NCI-H1105 treated with DMSO at 0.1 percent for 48 hours (cell line): ENCODE measurements at regions not wholly inside any gene's neighbourhood (a gene's known extent, or its start where the extent isn't known, plus 50 kb on each side); places are given as distances from the start of the nearest gene placed in this dataset.

Source experiments
- DNase-seq: peaks from one replicate; lab custom pipeline; 2025; lab: John Stamatoyannopoulos, UW

GRCh38 chr3:105197863-105198262 is 168.8 kb upstream of the ALCAM start:
- DNase-seq, result no peak

GRCh38 chr3:105199217-105199616 is 167.5 kb upstream of the ALCAM start:
- no peak for DNase-seq

- DNase-seq, result no peak
Observed at GRCh38 chr3:105210141-105210540, 156.6 kb upstream of the ALCAM start.

- DNase-seq, result no peak
Observed at GRCh38 chr3:105214590-105214989, 152.1 kb upstream of the ALCAM start.

GRCh38 chr3:105222568-105223093 is 144.1 kb upstream of the ALCAM start:
- DNase-seq, result peak; percentile 55

GRCh38 chr3:105223815-105224214 is 142.9 kb upstream of the ALCAM start:
- DNase-seq, result no peak

GRCh38 chr3:105228696-105229095 is 138.0 kb upstream of the ALCAM start:
- no peak for DNase-seq

GRCh38 chr3:105232553-105232952 is 134.2 kb upstream of the ALCAM start:
- DNase-seq, result no peak

GRCh38 chr3:105233010-105233409 is 133.7 kb upstream of the ALCAM start:
- no peak for DNase-seq

- DNase-seq, result no peak
Observed at GRCh38 chr3:105235221-105235620, 131.5 kb upstream of the ALCAM start.

GRCh38 chr3:105235785-105236184 is 130.9 kb upstream of the ALCAM start:
- no peak for DNase-seq

GRCh38 chr3:105238367-105238766 is 128.3 kb upstream of the ALCAM start:
- no peak for DNase-seq

- no peak for DNase-seq
Observed at GRCh38 chr3:105243076-105243475, 123.6 kb upstream of the ALCAM start.

- no peak for DNase-seq
Observed at GRCh38 chr3:105246536-105246935, 120.2 kb upstream of the ALCAM start.

GRCh38 chr3:105253225-105253624 is 113.5 kb upstream of the ALCAM start:
- peak; percentile 99 for DNase-seq

- no peak for DNase-seq
Observed at GRCh38 chr3:105254154-105254553, 112.6 kb upstream of the ALCAM start.

- DNase-seq, result no peak
Observed at GRCh38 chr3:105255350-105255749, 111.4 kb upstream of the ALCAM start.

- no peak for DNase-seq
Observed at GRCh38 chr3:105259496-105259895, 107.2 kb upstream of the ALCAM start.

GRCh38 chr3:105260385-105260784 is 106.3 kb upstream of the ALCAM start:
- no peak for DNase-seq

- no peak for DNase-seq
Observed at GRCh38 chr3:105274536-105274935, 92.2 kb upstream of the ALCAM start.

- no peak for DNase-seq
Observed at GRCh38 chr3:105274958-105275357, 91.8 kb upstream of the ALCAM start.

GRCh38 chr3:105277656-105278055 is 89.1 kb upstream of the ALCAM start:
- no peak for DNase-seq

GRCh38 chr3:105278688-105279087 is 88.0 kb upstream of the ALCAM start:
- no peak for DNase-seq

- no peak for DNase-seq
Observed at GRCh38 chr3:105281989-105282388, 84.7 kb upstream of the ALCAM start.

GRCh38 chr3:105284876-105285275 is 81.8 kb upstream of the ALCAM start:
- no peak for DNase-seq
